ENCODE measurements at regions not wholly inside any gene's neighbourhood (a gene's known extent, or its start where the extent isn't known, plus 50 kb on each side); places are given as distances from the start of the nearest gene placed in this dataset.

DNA sequence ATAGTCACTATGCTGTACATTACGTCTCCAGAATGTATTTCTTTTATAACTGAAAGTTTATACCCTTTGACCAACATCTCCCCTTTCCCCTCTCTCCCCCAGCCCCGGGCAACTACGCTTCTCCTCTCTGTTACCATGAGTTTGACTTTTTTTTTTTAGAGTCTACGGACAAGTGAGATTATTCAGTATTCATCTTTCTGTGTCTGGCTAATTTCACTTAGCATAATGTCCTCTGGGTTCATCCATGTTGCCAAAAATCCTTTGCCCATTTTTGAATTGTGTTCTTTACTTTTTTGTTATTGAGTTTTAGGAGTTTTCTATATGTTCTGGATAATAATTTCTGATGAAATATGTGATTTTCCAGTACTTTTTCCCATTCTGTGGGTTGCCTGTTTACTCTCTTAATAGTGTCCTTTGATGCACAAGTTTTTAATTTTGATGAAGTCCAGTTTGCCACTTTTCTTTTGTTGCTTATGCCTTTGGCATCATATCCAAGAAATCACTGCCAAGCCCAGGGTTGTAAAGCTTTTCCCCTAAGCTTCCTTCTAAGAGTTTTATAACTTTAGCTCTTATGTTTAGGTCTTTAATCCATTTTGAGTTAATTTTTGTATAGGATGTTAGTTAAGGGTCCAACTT is 126.7 kb upstream of the NSMCE3 start:
- POLR2A ChIA-PET = no interaction called here
- TF ChIP-seq ZNF76 (tag by site-specific recombination; IDR thresholded peaks at IDR 0.05; ENCODE audit: borderline replicate concordance, low read depth) (no peak), ZNF335 (tag by site-specific recombination; conservative IDR thresholded peaks at IDR 0.05) (no peak), MYNN (tag by site-specific recombination; IDR thresholded peaks at IDR 0.05; ENCODE audit: borderline replicate concordance) (no peak), ZNF600 (tag by site-specific recombination; IDR thresholded peaks at IDR 0.05) (no peak), ZNF48 (tag by site-specific recombination; IDR thresholded peaks at IDR 0.05) (no peak)
- TF ChIP-seq, protein P1, sequence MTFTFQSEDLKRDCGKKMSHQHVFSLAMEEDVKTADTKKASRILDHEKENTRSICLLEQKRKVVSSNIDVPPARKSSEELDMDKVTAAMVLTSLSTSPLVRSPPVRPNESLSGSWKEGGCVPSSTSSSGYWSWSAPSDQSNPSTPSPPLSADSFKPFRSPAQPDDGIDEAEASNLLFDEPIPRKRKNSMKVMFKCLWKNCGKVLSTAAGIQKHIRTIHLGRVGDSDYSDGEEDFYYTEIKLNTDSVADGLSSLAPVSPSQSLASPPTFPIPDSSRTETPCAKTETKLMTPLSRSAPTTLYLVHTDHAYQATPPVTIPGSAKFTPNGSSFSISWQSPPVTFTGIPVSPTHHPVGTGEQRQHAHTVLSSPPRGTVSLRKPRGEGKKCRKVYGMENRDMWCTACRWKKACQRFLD (tag by site-specific recombination; IDR thresholded peaks at IDR 0.05) = no peak
- Histone ChIP-seq H3K27ac (ENCODE audit: extremely low read depth, low read depth, low read length) (no peak overlapping the region), H3K9me3 (ENCODE audit: control insufficient read depth, insufficient read depth, low read depth, low read length) (no peaks in the 10 kb centered on the region), H3K36me3 (ENCODE audit: control insufficient read depth in 2 of 2, insufficient read depth in 1 of 2, low read length in 2 of 2) (no peaks in the 10 kb centered on the region), H3K4me3 (ENCODE audit: low read depth, low read length) (no peak overlapping the region), H3K4me1 (ENCODE audit: control insufficient read depth, insufficient read depth, low read length) (no peaks in the 10 kb centered on the region)
- CTCF ChIA-PET = no interaction called here

DNA sequence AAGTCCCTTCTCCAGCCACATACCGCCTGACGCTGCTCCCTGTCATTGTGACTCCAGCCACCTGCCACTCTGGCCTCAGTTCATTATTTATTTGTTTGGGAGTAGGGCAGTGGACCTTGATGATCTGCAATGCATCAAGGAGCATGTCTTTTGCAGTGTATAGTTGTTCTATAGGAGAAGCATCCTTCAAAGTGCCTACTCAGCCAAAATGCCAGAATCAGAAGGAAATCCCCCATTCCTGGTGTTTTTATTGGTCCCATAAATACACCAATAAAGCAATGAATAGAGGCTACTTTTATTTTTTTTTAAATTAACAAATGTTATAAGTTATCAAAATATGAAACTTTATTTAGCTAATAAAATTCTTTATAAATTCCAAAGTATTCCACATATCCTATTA is 123.8 kb upstream of the NSMCE3 start:
- POLR2A ChIA-PET = no interaction called here
- Histone ChIP-seq H3K4me1 (ENCODE audit: control insufficient read depth, insufficient read depth, low read length) (no peaks in the 10 kb centered on the region), H3K4me3 (ENCODE audit: low read depth, low read length) (no peak overlapping the region), H3K36me3 (ENCODE audit: control insufficient read depth in 2 of 2, insufficient read depth in 1 of 2, low read length in 2 of 2) (no peaks in the 10 kb centered on the region), H3K9me3 (ENCODE audit: control insufficient read depth, insufficient read depth, low read depth, low read length) (no peaks in the 10 kb centered on the region), H3K27ac (ENCODE audit: extremely low read depth, low read depth, low read length) (no peak overlapping the region)
- CTCF ChIA-PET = no interaction called here
- no peak for TF ChIP-seq ZNF335 (tag by site-specific recombination; conservative IDR thresholded peaks at IDR 0.05)
- no peak for TF ChIP-seq ZBTB20 (tag by site-specific recombination; IDR thresholded peaks at IDR 0.05)
- TF ChIP-seq ZNF423 (tag by site-specific recombination; IDR thresholded peaks at IDR 0.05) = no peak
- no peak for TF ChIP-seq GLIS1 (tag by site-specific recombination; IDR thresholded peaks at IDR 0.05)
- TF ChIP-seq, protein P2, sequence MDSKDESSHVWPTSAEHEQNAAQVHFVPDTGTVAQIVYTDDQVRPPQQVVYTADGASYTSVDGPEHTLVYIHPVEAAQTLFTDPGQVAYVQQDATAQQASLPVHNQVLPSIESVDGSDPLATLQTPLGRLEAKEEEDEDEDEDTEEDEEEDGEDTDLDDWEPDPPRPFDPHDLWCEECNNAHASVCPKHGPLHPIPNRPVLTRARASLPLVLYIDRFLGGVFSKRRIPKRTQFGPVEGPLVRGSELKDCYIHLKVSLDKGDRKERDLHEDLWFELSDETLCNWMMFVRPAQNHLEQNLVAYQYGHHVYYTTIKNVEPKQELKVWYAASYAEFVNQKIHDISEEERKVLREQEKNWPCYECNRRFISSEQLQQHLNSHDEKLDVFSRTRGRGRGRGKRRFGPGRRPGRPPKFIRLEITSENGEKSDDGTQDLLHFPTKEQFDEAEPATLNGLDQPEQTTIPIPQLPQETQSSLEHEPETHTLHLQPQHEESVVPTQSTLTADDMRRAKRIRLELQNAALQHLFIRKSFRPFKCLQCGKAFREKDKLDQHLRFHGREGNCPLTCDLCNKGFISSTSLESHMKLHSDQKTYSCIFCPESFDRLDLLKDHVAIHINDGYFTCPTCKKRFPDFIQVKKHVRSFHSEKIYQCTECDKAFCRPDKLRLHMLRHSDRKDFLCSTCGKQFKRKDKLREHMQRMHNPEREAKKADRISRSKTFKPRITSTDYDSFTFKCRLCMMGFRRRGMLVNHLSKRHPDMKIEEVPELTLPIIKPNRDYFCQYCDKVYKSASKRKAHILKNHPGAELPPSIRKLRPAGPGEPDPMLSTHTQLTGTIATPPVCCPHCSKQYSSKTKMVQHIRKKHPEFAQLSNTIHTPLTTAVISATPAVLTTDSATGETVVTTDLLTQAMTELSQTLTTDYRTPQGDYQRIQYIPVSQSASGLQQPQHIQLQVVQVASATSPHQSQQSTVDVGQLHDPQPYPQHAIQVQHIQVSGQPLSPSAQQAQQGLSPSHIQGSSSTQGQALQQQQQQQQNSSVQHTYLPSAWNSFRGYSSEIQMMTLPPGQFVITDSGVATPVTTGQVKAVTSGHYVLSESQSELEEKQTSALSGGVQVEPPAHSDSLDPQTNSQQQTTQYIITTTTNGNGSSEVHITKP (tag by site-specific recombination; IDR thresholded peaks at IDR 0.05) = no peak
- TF ChIP-seq OSR2 (tag by site-specific recombination; IDR thresholded peaks at IDR 0.05) = no peak

DNA sequence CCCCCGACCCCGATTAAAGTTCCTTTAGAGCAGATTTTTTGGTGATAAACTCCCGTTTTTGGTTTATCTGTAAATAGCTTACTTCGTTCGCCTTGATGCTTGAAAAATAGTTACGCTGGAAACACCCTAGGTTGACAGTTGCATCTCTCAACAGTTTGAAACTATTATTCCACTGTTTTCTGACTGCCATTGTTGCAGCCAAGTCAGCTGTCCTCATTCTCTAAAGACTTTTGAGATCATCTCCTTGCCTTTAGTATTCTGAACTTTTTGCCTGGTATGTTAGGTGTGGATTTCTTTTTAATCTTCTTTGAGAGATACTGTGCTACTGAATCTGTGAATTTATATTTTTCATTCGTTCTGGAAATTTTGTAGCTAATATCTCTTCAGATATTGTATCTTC is 122.7 kb upstream of the NSMCE3 start:
- CTCF ChIA-PET = no interaction called here
- TF ChIP-seq ZNF776 (tag by site-specific recombination; IDR thresholded peaks at IDR 0.05; ENCODE audit: borderline replicate concordance) (no peak), ZBTB17 (tag by site-specific recombination; IDR thresholded peaks at IDR 0.05) (no peak), ZNF843 (tag by site-specific recombination; IDR thresholded peaks at IDR 0.05) (no peak), SP7 (tag by site-specific recombination; IDR thresholded peaks at IDR 0.05) (no peak), ZNF184 (tag by site-specific recombination; IDR thresholded peaks at IDR 0.05) (no peak), SETDB1 (IDR thresholded peaks at IDR 0.05; ENCODE audit: insufficient read length, low read length) (no peak)
- TF ChIP-seq, protein P3, sequence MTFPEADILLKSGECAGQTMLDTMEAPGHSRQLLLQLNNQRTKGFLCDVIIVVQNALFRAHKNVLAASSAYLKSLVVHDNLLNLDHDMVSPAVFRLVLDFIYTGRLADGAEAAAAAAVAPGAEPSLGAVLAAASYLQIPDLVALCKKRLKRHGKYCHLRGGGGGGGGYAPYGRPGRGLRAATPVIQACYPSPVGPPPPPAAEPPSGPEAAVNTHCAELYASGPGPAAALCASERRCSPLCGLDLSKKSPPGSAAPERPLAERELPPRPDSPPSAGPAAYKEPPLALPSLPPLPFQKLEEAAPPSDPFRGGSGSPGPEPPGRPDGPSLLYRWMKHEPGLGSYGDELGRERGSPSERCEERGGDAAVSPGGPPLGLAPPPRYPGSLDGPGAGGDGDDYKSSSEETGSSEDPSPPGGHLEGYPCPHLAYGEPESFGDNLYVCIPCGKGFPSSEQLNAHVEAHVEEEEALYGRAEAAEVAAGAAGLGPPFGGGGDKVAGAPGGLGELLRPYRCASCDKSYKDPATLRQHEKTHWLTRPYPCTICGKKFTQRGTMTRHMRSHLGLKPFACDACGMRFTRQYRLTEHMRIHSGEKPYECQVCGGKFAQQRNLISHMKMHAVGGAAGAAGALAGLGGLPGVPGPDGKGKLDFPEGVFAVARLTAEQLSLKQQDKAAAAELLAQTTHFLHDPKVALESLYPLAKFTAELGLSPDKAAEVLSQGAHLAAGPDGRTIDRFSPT (tag by site-specific recombination; IDR thresholded peaks at IDR 0.05) = no peak
- TF ChIP-seq, protein P4, sequence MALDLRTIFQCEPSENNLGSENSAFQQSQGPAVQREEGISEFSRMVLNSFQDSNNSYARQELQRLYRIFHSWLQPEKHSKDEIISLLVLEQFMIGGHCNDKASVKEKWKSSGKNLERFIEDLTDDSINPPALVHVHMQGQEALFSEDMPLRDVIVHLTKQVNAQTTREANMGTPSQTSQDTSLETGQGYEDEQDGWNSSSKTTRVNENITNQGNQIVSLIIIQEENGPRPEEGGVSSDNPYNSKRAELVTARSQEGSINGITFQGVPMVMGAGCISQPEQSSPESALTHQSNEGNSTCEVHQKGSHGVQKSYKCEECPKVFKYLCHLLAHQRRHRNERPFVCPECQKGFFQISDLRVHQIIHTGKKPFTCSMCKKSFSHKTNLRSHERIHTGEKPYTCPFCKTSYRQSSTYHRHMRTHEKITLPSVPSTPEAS (tag by site-specific recombination; IDR thresholded peaks at IDR 0.05) = no peak

More for the DNA sequence above, 122.7 kb upstream of the NSMCE3 start:
- Histone ChIP-seq H3K36me3 (ENCODE audit: control insufficient read depth in 2 of 2, insufficient read depth in 1 of 2, low read length in 2 of 2) (no peaks in the 10 kb centered on the region), H3K4me1 (ENCODE audit: control insufficient read depth, insufficient read depth, low read length) (no peaks in the 10 kb centered on the region), H3K27ac (ENCODE audit: extremely low read depth, low read depth, low read length) (no peak overlapping the region), H3K4me3 (ENCODE audit: low read depth, low read length) (no peak overlapping the region), H3K9me3 (ENCODE audit: control insufficient read depth, insufficient read depth, low read depth, low read length) (no peaks in the 10 kb centered on the region)
- POLR2A ChIA-PET = no interaction called here
